ENCODE measurements at regions not wholly inside any gene's neighbourhood (a gene's known extent, or its start where the extent isn't known, plus 50 kb on each side); places are given as distances from the start of the nearest gene placed in this dataset.
"Not testable (repeated sequence)": the region's sequence is repeated elsewhere in the genome, so short reads cannot be mapped to it uniquely, and the experiment has no call there.

DNA sequence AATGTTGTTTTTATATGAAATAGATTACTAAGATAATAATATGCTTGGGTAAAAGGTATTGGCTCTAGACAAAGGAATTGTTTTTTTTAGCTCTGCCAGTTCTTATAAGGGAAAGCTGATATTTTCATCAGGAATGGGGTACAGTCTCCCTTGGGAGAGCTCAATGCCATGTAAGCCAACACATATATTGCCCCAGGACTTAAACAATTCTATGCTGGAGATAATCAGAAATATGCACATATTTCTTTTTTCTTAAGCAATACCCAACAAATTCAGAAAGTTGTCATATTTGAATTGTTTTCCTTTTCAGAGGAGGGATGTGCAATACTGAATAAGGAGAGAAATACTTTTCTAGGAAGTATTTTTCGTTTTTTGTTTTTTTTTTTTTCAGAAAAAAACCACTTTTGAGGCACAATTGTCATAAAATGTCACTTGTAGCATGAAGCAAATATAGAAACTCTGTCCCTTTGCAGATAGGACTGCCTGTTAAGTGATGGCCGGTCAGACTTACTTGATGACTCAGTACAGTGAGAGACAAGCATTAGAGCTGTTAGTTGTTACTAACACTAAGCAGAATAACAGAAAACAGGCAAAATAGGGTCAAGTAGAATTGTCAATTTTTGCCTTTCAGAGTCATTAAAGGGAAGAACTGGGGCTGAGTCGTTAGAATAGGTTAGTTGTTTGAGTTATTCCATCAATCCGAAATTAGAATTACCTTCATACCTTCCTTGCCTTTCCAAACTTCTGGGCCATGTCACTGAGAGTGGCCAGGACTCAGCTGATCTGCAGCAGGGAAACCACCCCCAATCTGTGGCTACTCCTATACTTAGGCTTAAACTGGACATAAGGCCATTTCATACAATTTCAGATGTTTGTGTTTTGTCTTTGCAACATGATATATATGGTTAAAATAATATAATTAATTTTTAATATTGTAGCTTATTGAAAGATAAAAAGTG, 168.1 kb downstream of the SLC38A4 start:
- Mint-ChIP-seq H3K27ac (ENCODE audit: low read depth, unreplicated experiment) (peak overlapping the region; percentile 25), H3K36me3 (ENCODE audit: insufficient read depth, unreplicated experiment) (no peaks in the 10 kb centered on the region), H3K4me3 (ENCODE audit: unreplicated experiment) (no peak overlapping the region), H3K9me3 (ENCODE audit: unreplicated experiment) (no peaks in the 10 kb centered on the region), H3K4me1 (ENCODE audit: insufficient read depth, unreplicated experiment) (peaks cover 34% of the 10 kb centered on the region), H3K27me3 (ENCODE audit: insufficient read depth, unreplicated experiment) (no peaks in the 10 kb centered on the region)
- CTCF ChIA-PET: interaction anchor here (0.7 to 1.0 kb wide), 3 partner anchors 8 to 282 kb away, joined by 3 read pairs; no protein-coding TSS in a partner anchor
- no TSS peak for BruUV-seq (replicated peaks)
- intact Hi-C loops (cut with micrococcal nuclease): no loop called here
- no peak for DNase-seq (ENCODE audit: unreplicated experiment)
- POLR2A ChIA-PET: interaction anchor here (0.6 to 2.3 kb wide), 17 partner anchors 16 to 499 kb away, joined by 3 to 8 read pairs (median 4); partner anchors contain the start of gene SLC38A1
- TF ChIP-seq CTCF (IDR thresholded peaks at IDR 0.05; ENCODE audit: unreplicated experiment): no peak

DNA sequence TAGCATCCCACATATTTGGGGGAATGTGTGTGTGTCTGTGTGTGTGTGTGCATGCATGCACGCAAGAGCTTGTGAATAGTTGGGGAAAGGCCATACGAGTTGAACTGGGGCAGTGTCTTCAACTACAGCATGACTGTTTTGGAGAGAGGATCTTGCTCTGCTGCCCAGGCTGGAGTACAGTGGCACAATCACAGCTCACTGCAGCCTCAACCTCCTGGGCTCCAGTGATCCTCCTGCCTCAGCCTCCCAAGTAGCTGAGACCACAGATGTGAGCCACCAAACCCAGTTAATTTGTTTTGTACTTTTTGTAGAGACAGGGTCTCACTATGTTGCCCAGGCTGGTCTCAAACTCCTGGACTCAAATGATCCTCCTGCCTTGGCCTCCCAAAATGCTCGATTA, 169.8 kb downstream of the SLC38A4 start:
- H3K27me3 Mint-ChIP-seq (ENCODE audit: insufficient read depth, unreplicated experiment); CTCF ChIA-PET; H3K9me3 Mint-ChIP-seq (ENCODE audit: unreplicated experiment); DNase-seq (ENCODE audit: unreplicated experiment); intact Hi-C loops (cut with micrococcal nuclease); H3K4me3 Mint-ChIP-seq (ENCODE audit: unreplicated experiment); H3K27ac Mint-ChIP-seq (ENCODE audit: low read depth, unreplicated experiment); BruUV-seq (replicated peaks); H3K36me3 Mint-ChIP-seq (ENCODE audit: insufficient read depth, unreplicated experiment): not testable (repeated sequence)
- POLR2A ChIA-PET: interaction anchor here (0.6 to 1.9 kb wide), 5 partner anchors 47 to 496 kb away, joined by 3 to 4 read pairs (median 3); no protein-coding TSS in a partner anchor
- peaks cover 22% of the 10 kb centered on the region for H3K4me1 Mint-ChIP-seq (ENCODE audit: insufficient read depth, unreplicated experiment)

DNA sequence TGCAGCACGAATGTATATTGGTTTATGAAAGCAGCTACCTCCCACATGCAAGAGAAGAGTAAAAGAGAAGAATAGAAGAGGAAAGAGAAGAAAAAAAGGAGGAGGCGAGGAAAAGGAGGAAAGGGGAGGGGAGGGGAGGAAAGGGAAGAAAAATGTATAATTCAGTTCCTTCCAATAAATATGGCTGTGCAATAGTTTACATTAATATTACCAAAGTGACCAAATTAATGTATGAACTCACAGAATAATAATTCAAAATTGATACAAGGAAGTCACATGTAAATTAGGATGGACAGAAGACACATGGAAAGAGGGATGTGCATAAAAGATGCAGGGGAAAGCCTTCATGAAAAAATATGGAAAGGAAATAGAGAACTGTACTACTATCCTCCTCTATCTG, 172.5 kb downstream of the SLC38A4 start:
- POLR2A ChIA-PET: interaction anchor here (1.7 kb wide), 1 partner anchor 11 kb away, joined by 6 read pairs; no protein-coding TSS in a partner anchor
- Mint-ChIP-seq H3K9me3 (ENCODE audit: unreplicated experiment) (no peaks in the 10 kb centered on the region), H3K4me3 (ENCODE audit: unreplicated experiment) (no peak overlapping the region), H3K36me3 (ENCODE audit: insufficient read depth, unreplicated experiment) (no peaks in the 10 kb centered on the region), H3K4me1 (ENCODE audit: insufficient read depth, unreplicated experiment) (no peaks in the 10 kb centered on the region), H3K27me3 (ENCODE audit: insufficient read depth, unreplicated experiment) (no peaks in the 10 kb centered on the region), H3K27ac (ENCODE audit: low read depth, unreplicated experiment) (no peak overlapping the region)
- CTCF ChIA-PET: no interaction called here
- no TSS peak for BruUV-seq (replicated peaks)
- TF ChIP-seq CTCF (IDR thresholded peaks at IDR 0.05; ENCODE audit: unreplicated experiment): no peak
- no peak for DNase-seq (ENCODE audit: unreplicated experiment)
- intact Hi-C loops (cut with micrococcal nuclease): no loop called here

DNA sequence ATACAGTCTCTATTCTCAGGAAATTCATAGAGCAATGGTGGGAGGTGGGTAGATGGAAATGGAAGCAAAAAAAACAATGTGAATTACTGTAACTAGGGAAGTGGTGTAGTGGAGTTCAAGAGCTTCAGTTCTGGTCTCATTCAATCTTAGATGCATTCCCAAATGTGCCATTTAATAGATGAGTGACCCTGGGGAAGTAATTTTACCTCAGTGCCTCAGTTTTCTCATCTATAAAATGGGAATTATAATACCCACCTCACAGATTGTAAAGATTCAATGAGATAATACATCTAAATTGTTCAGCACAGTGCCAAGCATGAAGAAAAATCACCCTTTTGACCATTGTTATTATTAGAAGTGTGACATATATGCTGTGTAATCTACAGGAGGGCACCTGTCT, 173.1 kb downstream of the SLC38A4 start:
- no peak for DNase-seq (ENCODE audit: unreplicated experiment)
- H3K36me3 Mint-ChIP-seq (ENCODE audit: insufficient read depth, unreplicated experiment): no peaks in the 10 kb centered on the region
- no peak for TF ChIP-seq CTCF (IDR thresholded peaks at IDR 0.05; ENCODE audit: unreplicated experiment)
- H3K9me3 Mint-ChIP-seq (ENCODE audit: unreplicated experiment): no peaks in the 10 kb centered on the region
- H3K4me1 Mint-ChIP-seq (ENCODE audit: insufficient read depth, unreplicated experiment): no peaks in the 10 kb centered on the region
- intact Hi-C loops (cut with micrococcal nuclease): no loop called here
- no TSS peak for BruUV-seq (replicated peaks)
- H3K27me3 Mint-ChIP-seq (ENCODE audit: insufficient read depth, unreplicated experiment): no peaks in the 10 kb centered on the region
- ChIA-PET CTCF (no interaction called here), POLR2A (interaction anchor here (1.7 kb wide), 1 partner anchor 10 kb away, joined by 6 read pairs; no protein-coding TSS in a partner anchor)
- H3K4me3 Mint-ChIP-seq (ENCODE audit: unreplicated experiment): no peak overlapping the region
- H3K27ac Mint-ChIP-seq (ENCODE audit: low read depth, unreplicated experiment): no peak overlapping the region
